ENCODE measurements at regions not wholly inside any gene's neighbourhood (a gene's known extent, or its start where the extent isn't known, plus 50 kb on each side); places are given as distances from the start of the nearest gene placed in this dataset.

GRCh38 chr2:217386041-217386440 is 526.2 kb upstream of the TNP1 start:
- TF ChIP-seq CTCF (conservative IDR thresholded peaks at IDR 0.05; ENCODE audit: low read depth in 2 of 2) (no peak), EZH2 (IDR thresholded peaks at IDR 0.05; ENCODE audit: low read depth, unreplicated experiment) (no peak), JUNB (IDR thresholded peaks at IDR 0.05; ENCODE audit: unreplicated experiment) (no peak), REST (IDR thresholded peaks at IDR 0.05; ENCODE audit: unreplicated experiment) (no peak), EZH2phosphoT487 (IDR thresholded peaks at IDR 0.05; ENCODE audit: unreplicated experiment) (no peak), POLR2AphosphoS5 (IDR thresholded peaks at IDR 0.05; ENCODE audit: low read depth) (no peak), CREB1 (CRISPR knock-in tag; IDR thresholded peaks at IDR 0.05; ENCODE audit: low read depth) (no peak), ETS1 (IDR thresholded peaks at IDR 0.05) (no peak), ZNF331 (CRISPR knock-in tag; IDR thresholded peaks at IDR 0.05; ENCODE audit: low read depth) (no peak), NANOG (IDR thresholded peaks at IDR 0.05; ENCODE audit: borderline replicate concordance) (no peak), ZNF462 (CRISPR knock-in tag; IDR thresholded peaks at IDR 0.05) (no peak), ZNF114 (CRISPR knock-in tag; IDR thresholded peaks at IDR 0.05) (no peak), STAT1 (IDR thresholded peaks at IDR 0.05; ENCODE audit: unreplicated experiment) (no peak)
